Neutrophil (primary cell): ENCODE measurements at regions not wholly inside any gene's neighbourhood (a gene's known extent, or its start where the extent isn't known, plus 50 kb on each side); places are given as distances from the start of the nearest gene placed in this dataset.
"Not testable (repeated sequence)": the region's sequence is repeated elsewhere in the genome, so short reads cannot be mapped to it uniquely, and the experiment has no call there.

ENCODE experiments used
- H3K27ac ChIP-seq: fragments of 200-600 bp; sonication (generic); 2 replicates; pipeline ENCODE4 v1.5.1; 2016; ENCODE audit warnings: mild to moderate bottlenecking, moderate library complexity
- H3K27me3 ChIP-seq: fragments of 200-600 bp; sonication (generic); 2 replicates; pipeline ENCODE4 v1.6.0; 2016; ENCODE audit warnings: mild to moderate bottlenecking
- H3K36me3 ChIP-seq: fragments of 200-600 bp; sonication (generic); 2 replicates; pipeline ENCODE4 v1.5.1; 2017
- H3K4me1 ChIP-seq, 2 experiments: fragments of 200-600 bp in 1 of 2; sonication (generic) in 1 of 2; 1 replicate in 1 of 2; 2 replicates in 1 of 2; pipeline versions ENCODE4 v1.5.1 to v1.6.1; 2013 to 2016; ENCODE audit warnings: low read depth in 1 of 2, low read length in 1 of 2, mild to moderate bottlenecking in 1 of 2, moderate library complexity in 1 of 2; ENCODE audit not compliant: control insufficient read depth in 1 of 2, insufficient read depth in 1 of 2
- H3K4me3 ChIP-seq, 2 experiments: fragments of 200-600 bp in 1 of 2; sonication (generic) in 1 of 2; 1 replicate in 1 of 2; 2 replicates in 1 of 2; pipeline ENCODE4 v1.5.1; 2013 to 2016; ENCODE audit warnings: low read depth in 1 of 2, low read length in 1 of 2, mild to moderate bottlenecking in 1 of 2, moderate library complexity in 1 of 2
- H3K9me3 ChIP-seq: fragments of 200-600 bp; sonication (generic); 2 replicates; pipeline ENCODE4 v1.5.1; 2016
- TF ChIP-seq, protein P1 (sequence below): fragments of 200-600 bp; sonication (generic); IDR thresholded peaks from 2 replicates; pipeline ENCODE4 v1.5.1; 2016; ENCODE audit warnings: antibody characterized with exemption

DNA sequence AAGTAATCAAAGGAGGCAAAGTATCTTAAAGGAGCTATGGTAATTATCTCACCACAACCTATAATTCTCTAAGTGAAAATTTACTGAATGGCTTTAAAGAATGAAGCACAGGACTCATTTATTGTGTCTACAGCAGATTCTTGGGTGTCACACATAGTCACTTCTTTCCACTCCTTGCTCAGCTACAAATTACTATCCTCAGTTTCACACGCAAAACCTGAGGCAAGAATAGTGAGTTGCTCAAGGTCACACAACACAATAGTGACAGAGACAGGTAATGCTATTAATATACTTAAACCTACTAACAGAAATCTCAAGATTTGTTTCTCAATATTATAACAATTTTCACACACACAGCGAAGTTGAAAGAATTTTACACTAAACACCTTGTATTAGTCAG lies 120.9 kb upstream of the STK32A start:
- no peaks in the 10 kb centered on the region for H3K27me3 ChIP-seq
- no peaks in the 10 kb centered on the region for H3K4me1 ChIP-seq
- TF ChIP-seq, protein P1, sequence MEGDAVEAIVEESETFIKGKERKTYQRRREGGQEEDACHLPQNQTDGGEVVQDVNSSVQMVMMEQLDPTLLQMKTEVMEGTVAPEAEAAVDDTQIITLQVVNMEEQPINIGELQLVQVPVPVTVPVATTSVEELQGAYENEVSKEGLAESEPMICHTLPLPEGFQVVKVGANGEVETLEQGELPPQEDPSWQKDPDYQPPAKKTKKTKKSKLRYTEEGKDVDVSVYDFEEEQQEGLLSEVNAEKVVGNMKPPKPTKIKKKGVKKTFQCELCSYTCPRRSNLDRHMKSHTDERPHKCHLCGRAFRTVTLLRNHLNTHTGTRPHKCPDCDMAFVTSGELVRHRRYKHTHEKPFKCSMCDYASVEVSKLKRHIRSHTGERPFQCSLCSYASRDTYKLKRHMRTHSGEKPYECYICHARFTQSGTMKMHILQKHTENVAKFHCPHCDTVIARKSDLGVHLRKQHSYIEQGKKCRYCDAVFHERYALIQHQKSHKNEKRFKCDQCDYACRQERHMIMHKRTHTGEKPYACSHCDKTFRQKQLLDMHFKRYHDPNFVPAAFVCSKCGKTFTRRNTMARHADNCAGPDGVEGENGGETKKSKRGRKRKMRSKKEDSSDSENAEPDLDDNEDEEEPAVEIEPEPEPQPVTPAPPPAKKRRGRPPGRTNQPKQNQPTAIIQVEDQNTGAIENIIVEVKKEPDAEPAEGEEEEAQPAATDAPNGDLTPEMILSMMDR = no peak
- no peaks in the 10 kb centered on the region for H3K9me3 ChIP-seq
- no peak overlapping the region for H3K27ac ChIP-seq
- no peak overlapping the region for H3K4me3 ChIP-seq
- H3K36me3 ChIP-seq = no peaks in the 10 kb centered on the region

DNA sequence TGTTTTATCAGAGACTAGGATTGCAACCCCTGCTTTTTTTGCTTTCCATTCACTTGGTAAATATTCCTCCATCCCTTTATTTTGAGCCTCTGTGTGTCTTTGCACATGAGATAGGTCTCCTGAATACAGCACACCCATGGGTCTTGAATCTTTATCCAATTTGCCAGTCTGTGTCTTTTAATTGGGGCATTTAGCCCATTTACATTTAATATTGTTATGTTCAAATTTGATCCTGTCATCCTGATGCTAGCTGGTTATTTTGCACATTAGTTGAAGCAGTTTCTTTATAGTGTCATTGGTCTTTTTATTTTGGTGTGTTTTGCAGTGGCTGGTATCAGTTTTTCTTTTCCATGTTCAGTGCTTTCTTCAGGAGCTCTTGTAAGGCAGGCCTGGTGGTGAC lies 95.1 kb upstream of the STK32A start:
- H3K36me3 ChIP-seq, H3K27me3 ChIP-seq, H3K4me3 ChIP-seq, H3K4me1 ChIP-seq, H3K9me3 ChIP-seq, H3K27ac ChIP-seq: not testable (repeated sequence)

DNA sequence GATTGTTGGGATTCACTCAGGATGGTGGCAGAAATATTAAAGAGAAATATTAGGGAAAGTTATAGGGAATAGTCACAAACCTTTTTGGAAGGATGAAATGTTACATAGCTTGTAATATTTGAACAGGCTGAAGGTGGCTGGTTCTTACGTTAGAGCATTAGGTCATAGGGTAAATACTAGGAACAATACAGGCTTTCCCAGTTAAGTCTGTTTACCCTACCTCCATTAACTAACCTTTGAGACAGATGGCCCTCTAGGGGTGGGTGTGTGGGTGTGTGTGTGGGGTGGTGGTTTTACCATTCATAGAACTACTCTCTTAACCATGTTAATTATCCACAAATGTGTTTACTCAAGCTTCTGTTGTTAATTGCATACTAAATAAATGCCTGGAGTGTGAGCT lies 94.3 kb upstream of the STK32A start:
- H3K27ac ChIP-seq = no peak overlapping the region
- H3K27me3 ChIP-seq = no peaks in the 10 kb centered on the region
- TF ChIP-seq, protein P1 = no peak
- H3K4me1 ChIP-seq = no peaks in the 10 kb centered on the region
- no peak overlapping the region for H3K4me3 ChIP-seq
- H3K9me3 ChIP-seq = no peaks in the 10 kb centered on the region
- no peaks in the 10 kb centered on the region for H3K36me3 ChIP-seq

DNA sequence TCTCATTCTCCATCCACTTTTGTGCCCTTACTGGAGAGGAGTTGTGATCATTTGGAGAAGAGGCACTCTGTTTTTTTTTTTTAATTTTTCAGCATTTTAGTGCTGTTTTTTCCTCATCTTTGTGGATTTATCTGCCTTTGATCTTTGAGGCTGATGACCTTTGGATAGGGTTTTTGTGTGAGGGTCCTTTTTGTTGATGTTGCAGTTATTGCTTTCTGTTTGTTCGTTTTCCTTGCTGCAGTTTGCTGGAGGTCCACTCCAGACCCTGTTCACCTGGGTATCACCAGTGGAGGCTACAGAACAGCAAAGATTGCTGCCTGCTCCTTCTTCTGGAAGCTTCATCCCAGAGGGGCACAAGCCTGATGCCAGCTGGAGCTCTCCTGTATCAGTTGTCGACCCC lies 93.2 kb upstream of the STK32A start:
- H3K4me3 ChIP-seq, H3K4me1 ChIP-seq, H3K27me3 ChIP-seq, H3K27ac ChIP-seq, H3K36me3 ChIP-seq, H3K9me3 ChIP-seq: not testable (repeated sequence)

DNA sequence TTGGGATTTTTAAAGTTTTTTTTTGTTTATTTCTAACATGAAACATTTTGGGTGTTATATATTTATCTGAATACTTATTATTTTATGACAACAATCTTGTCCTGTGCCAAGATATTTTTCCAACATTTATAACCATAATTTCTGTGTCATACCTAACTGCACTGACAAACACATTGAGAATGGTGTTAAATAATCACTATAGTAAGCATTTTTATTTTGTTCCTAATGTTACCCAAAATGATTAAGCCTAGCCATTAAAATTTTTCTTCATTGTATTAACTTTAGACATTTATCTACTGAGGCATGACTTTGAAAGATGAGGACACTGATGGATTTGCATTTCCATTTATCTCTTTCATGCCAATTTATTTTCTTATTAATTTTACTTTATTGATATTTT lies 91.6 kb upstream of the STK32A start:
- Histone ChIP-seq H3K36me3 (no peaks in the 10 kb centered on the region), H3K27ac (no peak overlapping the region), H3K4me3 (no peak overlapping the region), H3K4me1 (no peaks in the 10 kb centered on the region), H3K27me3 (no peaks in the 10 kb centered on the region), H3K9me3 (no peaks in the 10 kb centered on the region)
- TF ChIP-seq, protein P1 = no peak

DNA sequence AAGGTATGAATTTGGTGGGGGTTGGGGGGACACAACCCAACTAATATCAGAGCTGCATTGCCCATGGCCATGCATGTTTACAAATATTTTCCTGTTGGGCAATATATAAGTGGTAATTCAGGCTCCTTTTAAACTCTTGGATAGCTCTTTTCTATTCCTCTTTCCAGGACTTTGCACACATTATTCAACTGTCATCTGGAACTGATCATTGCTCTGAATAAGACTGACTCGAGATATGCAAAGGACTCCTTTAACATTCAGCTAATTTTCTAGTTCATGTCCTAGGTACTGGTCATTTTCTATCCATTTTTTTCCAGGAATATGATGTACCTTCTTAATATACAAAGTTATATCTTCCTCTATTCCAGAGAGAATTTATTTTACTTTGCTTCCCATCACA lies 89.5 kb upstream of the STK32A start:
- H3K4me3 ChIP-seq = no peak overlapping the region

More for the DNA sequence above, 89.5 kb upstream of the STK32A start:
- Histone ChIP-seq H3K4me1 (no peaks in the 10 kb centered on the region), H3K27me3 (no peaks in the 10 kb centered on the region), H3K27ac (no peak overlapping the region), H3K9me3 (no peaks in the 10 kb centered on the region), H3K36me3 (no peaks in the 10 kb centered on the region)
- TF ChIP-seq, protein P1 = no peak
